GM12878 (cell line): ENCODE measurements at regions not wholly inside any gene's neighbourhood (a gene's known extent, or its start where the extent isn't known, plus 50 kb on each side); places are given as distances from the start of the nearest gene placed in this dataset.

Source experiments
- ATAC-seq: fragments of 200-7000 bp; cut with Tn5 transposase; 3 replicates; pipeline ENCODE4 v1.9.1; 2020; ENCODE audit warnings: mild to moderate bottlenecking, moderate library complexity
- BruUV-seq: library from RNA; stranded (reverse); fragments of 400-500 nt; replicated peaks from 2 replicates; lab custom pipeline; 2021; lab: Mats Ljungman, UMichigan
- CTCF ChIA-PET: fragments of 300-600 bp; sonication (Branson Sonifier 250); formaldehyde crosslinking; extraction: SDS; loops from one replicate; lab custom pipeline; 2021; ENCODE audit warnings: inconsistent platforms; lab: Yijun Ruan, JAX
- POLR2A ChIA-PET: fragments of 350-600 bp; formaldehyde crosslinking; extraction: SDS; loops from one replicate; lab custom pipeline; 2021; ENCODE audit warnings: inconsistent platforms; lab: Charles Lee
- RAD21 ChIA-PET: fragments of 300-600 bp; sonication (Branson Sonifier 250); formaldehyde crosslinking; loops from one replicate; lab custom pipeline; 2023; ENCODE audit warnings: antibody characterized with exemption; ENCODE audit not compliant: unreplicated experiment; lab: Charles Lee
- SMC1A ChIA-PET: fragments of 300-600 bp; sonication (Branson Sonifier 250); formaldehyde crosslinking; loops from one replicate; lab custom pipeline; 2023; ENCODE audit not compliant: unreplicated experiment, uncharacterized antibody; lab: Charles Lee
- DNase-seq: peaks from one replicate; pipeline ENCODE4 v3.0.0-alpha.2; 2011; ENCODE audit warnings: low read depth, low spot score
- FAIRE-seq: peaks from 3 replicates; lab custom pipeline; 2011; peaks lifted over from hg19 to GRCh38; lab: Jason Lieb, UNC
- H2AFZ ChIP-seq: 2 replicates; pipeline ENCODE4 v1.6.0; 2011; ENCODE audit warnings: low read depth, low read length, control low read depth; ENCODE audit not compliant: control insufficient read depth
- H3K27ac ChIP-seq: 2 replicates; pipeline ENCODE4 v1.5.1; 2011; ENCODE audit warnings: control low read depth; ENCODE audit not compliant: control insufficient read depth, insufficient read depth
- H3K27me3 ChIP-seq, 2 experiments: replicated peaks in 1 of 2; 2 replicates each; pipeline versions ENCODE4 v1.6.0 to v1.6.1; 2011; ENCODE audit warnings: low read length in 1 of 2; ENCODE audit not compliant: control insufficient read depth in 2 of 2, insufficient read depth in 2 of 2
- H3K36me3 ChIP-seq, 2 experiments: 2 replicates each; pipeline ENCODE4 v1.5.1; 2011; ENCODE audit warnings: low read length in 1 of 2; ENCODE audit not compliant: control insufficient read depth in 2 of 2, insufficient read depth in 2 of 2
- H3K4me1 ChIP-seq: 2 replicates; pipeline ENCODE4 v1.6.1; 2011; ENCODE audit warnings: mild to moderate bottlenecking, low read length, moderate library complexity, mixed read lengths; ENCODE audit not compliant: control insufficient read depth, insufficient read depth
- H3K4me2 ChIP-seq: 2 replicates; pipeline ENCODE4 v1.6.0; 2011; ENCODE audit warnings: control low read depth; ENCODE audit not compliant: control insufficient read depth, insufficient read depth
- H3K4me3 ChIP-seq: fragments of 200-600 bp; sonication (generic); 2 replicates; pipeline ENCODE4 v1.5.1; 2016
- H3K79me2 ChIP-seq: 2 replicates; pipeline ENCODE4 v1.6.0; 2011; ENCODE audit warnings: low read length; ENCODE audit not compliant: control insufficient read depth, insufficient read depth
- H3K9ac ChIP-seq: 2 replicates; pipeline ENCODE4 v1.8.0; 2011; ENCODE audit warnings: low read length, control low read depth, mixed read lengths; ENCODE audit not compliant: control insufficient read depth, insufficient read depth
- H3K9me3 ChIP-seq: replicated peaks from 3 replicates; pipeline ENCODE4 v1.5.1; 2011; ENCODE audit warnings: mild to moderate bottlenecking, low read length; ENCODE audit not compliant: control insufficient read depth, insufficient read depth
- H4K20me1 ChIP-seq: 2 replicates; pipeline ENCODE4 v1.6.0; 2011; ENCODE audit not compliant: control insufficient read depth, insufficient read depth
- CHD4 ChIP-seq: fragments of 200-600 bp; sonication (generic); IDR thresholded peaks from 2 replicates; pipeline ENCODE4 v1.6.1; 2016; ENCODE audit warnings: mild to moderate bottlenecking
- HDAC6 ChIP-seq: fragments of 200-600 bp; sonication (generic); IDR thresholded peaks from one replicate; pipeline ENCODE4 v1.8.0; 2017; ENCODE audit warnings: antibody characterized with exemption; ENCODE audit not compliant: unreplicated experiment
- MEF2B ChIP-seq: fragments of 450-650 bp; IDR thresholded peaks from 2 replicates; pipeline ENCODE4 v1.6.1; 2018; ENCODE audit warnings: mild to moderate bottlenecking, moderate library complexity; ENCODE audit not compliant: partially characterized antibody, poor library complexity, severe bottlenecking
- MXI1 ChIP-seq: fragments of 150-350 bp; IDR thresholded peaks from 2 replicates; pipeline ENCODE4 v1.6.1; 2011; ENCODE audit warnings: low read depth, mild to moderate bottlenecking, inconsistent platforms, low read length, improper control_type of control experiment
- RAD51 ChIP-seq: fragments of 450-650 bp; IDR thresholded peaks from 2 replicates; pipeline ENCODE4 v1.6.1; 2016; ENCODE audit warnings: moderate library complexity, mild to moderate bottlenecking, inconsistent platforms
- RUNX3 ChIP-seq: IDR thresholded peaks from 2 replicates; pipeline ENCODE4 v1.6.1; 2012; ENCODE audit warnings: low read length, inconsistent platforms
- YBX1 ChIP-seq: fragments of 450-650 bp; IDR thresholded peaks from 2 replicates; pipeline ENCODE4 v1.6.1; 2016; ENCODE audit warnings: antibody characterized with exemption
- ZNF217 ChIP-seq: fragments of 450-650 bp; IDR thresholded peaks from 2 replicates; pipeline ENCODE4 v1.6.1; 2017; ENCODE audit warnings: antibody characterized with exemption, mild to moderate bottlenecking
- WGBS: methylation state at CpG from one replicate; pipeline ENCODE4 v1.1.6; 2016; ENCODE audit warnings: low lambda C conversion rate; ENCODE audit not compliant: insufficient replicate concordance, insufficient coverage; ENCODE audit errors: missing lambda C conversion rate; 5-methylcytosine and 5-hydroxymethylcytosine counted together
- in situ Hi-C: fragments of 300-500 bp; cut with MboI; formaldehyde crosslinking; loops from 9 replicates; pipeline ENCODE4 v1.14.3; 2018; ENCODE audit warnings: mixed read lengths
- intact Hi-C: fragments of 100-400 bp; cut with micrococcal nuclease; formaldehyde crosslinking; loops from one replicate; pipeline ENCODE4 v1.14.2; 2022; ENCODE audit not compliant: unreplicated experiment
- TF ChIP-seq, protein P1 (sequence below): IDR thresholded peaks from 2 replicates; pipeline ENCODE4 v1.6.1; 2012; ENCODE audit warnings: mild to moderate bottlenecking, low read depth, low read length
- TF ChIP-seq, protein P2 (sequence below): fragments of 450-650 bp; IDR thresholded peaks from 2 replicates; pipeline ENCODE4 v1.6.1; 2017; ENCODE audit warnings: mild to moderate bottlenecking, moderate library complexity

DNA sequence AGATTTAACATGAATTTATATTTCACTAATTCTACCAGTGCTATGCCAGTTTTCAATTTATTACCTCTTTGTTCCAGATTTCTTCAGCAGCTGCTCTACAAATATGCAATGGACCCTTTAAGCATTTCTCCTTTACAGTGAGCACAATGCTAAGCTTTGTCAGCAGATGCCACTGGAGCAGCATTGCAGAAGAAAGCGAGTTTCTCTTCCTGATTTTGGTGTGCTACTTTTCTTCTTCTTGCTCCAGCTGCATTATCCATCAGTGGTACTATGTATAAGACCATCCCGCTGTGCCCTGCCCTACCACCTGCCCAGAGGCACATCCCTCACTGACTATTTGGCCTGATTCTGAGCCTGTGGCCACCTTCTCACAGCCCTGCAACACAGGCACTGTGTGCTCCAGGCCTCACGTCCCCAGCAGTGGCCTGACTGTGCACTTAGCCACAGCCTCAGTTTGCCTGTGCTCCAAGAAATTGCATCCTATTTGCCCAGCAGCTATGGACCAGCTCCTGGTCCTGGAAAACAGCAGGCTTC lies 84.1 kb downstream of the TNFAIP3 start (continued):
- no peak for TF ChIP-seq ZNF217

DNA sequence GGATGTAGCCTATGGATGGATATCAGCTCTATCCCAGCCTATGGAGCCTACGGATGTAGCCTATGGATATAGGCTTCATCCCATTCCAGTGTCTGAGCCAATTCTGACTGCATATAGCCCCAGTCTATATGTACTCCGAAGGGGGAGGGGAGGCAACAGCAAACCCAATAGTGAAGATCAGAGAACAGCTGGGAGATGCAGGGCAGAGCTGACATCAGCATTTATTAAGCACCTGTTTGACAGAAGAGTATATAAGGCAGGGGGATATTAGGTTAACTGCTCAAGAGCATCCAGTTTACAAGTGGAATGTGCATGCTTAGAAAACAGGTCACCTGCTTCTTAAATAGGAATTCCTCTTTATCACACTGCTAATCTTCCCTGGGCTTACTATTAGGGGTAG lies 85.2 kb downstream of the TNFAIP3 start:
- DNase-seq, result no peak
- 97% methylated on average over 2 of the region's 2 CpGs for WGBS
- TF ChIP-seq MEF2B (no peak), HDAC6 (no peak), CHD4 (no peak), RAD51 (no peak), RUNX3 (no peak), YBX1 (no peak), MXI1 (no peak)
- TF ChIP-seq, protein P1, sequence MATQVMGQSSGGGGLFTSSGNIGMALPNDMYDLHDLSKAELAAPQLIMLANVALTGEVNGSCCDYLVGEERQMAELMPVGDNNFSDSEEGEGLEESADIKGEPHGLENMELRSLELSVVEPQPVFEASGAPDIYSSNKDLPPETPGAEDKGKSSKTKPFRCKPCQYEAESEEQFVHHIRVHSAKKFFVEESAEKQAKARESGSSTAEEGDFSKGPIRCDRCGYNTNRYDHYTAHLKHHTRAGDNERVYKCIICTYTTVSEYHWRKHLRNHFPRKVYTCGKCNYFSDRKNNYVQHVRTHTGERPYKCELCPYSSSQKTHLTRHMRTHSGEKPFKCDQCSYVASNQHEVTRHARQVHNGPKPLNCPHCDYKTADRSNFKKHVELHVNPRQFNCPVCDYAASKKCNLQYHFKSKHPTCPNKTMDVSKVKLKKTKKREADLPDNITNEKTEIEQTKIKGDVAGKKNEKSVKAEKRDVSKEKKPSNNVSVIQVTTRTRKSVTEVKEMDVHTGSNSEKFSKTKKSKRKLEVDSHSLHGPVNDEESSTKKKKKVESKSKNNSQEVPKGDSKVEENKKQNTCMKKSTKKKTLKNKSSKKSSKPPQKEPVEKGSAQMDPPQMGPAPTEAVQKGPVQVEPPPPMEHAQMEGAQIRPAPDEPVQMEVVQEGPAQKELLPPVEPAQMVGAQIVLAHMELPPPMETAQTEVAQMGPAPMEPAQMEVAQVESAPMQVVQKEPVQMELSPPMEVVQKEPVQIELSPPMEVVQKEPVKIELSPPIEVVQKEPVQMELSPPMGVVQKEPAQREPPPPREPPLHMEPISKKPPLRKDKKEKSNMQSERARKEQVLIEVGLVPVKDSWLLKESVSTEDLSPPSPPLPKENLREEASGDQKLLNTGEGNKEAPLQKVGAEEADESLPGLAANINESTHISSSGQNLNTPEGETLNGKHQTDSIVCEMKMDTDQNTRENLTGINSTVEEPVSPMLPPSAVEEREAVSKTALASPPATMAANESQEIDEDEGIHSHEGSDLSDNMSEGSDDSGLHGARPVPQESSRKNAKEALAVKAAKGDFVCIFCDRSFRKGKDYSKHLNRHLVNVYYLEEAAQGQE, result no peak
- TF ChIP-seq, protein P2, sequence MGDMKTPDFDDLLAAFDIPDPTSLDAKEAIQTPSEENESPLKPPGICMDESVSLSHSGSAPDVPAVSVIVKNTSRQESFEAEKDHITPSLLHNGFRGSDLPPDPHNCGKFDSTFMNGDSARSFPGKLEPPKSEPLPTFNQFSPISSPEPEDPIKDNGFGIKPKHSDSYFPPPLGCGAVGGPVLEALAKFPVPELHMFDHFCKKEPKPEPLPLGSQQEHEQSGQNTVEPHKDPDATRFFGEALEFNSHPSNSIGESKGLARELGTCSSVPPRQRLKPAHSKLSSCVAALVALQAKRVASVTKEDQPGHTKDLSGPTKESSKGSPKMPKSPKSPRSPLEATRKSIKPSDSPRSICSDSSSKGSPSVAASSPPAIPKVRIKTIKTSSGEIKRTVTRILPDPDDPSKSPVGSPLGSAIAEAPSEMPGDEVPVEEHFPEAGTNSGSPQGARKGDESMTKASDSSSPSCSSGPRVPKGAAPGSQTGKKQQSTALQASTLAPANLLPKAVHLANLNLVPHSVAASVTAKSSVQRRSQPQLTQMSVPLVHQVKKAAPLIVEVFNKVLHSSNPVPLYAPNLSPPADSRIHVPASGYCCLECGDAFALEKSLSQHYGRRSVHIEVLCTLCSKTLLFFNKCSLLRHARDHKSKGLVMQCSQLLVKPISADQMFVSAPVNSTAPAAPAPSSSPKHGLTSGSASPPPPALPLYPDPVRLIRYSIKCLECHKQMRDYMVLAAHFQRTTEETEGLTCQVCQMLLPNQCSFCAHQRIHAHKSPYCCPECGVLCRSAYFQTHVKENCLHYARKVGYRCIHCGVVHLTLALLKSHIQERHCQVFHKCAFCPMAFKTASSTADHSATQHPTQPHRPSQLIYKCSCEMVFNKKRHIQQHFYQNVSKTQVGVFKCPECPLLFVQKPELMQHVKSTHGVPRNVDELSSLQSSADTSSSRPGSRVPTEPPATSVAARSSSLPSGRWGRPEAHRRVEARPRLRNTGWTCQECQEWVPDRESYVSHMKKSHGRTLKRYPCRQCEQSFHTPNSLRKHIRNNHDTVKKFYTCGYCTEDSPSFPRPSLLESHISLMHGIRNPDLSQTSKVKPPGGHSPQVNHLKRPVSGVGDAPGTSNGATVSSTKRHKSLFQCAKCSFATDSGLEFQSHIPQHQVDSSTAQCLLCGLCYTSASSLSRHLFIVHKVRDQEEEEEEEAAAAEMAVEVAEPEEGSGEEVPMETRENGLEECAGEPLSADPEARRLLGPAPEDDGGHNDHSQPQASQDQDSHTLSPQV, result no peak
- BruUV-seq, result no TSS peak
- no peak overlapping the region for H3K4me3 ChIP-seq
- H3K27ac ChIP-seq, result no peak overlapping the region
- ATAC-seq, result no peak
- H3K36me3 ChIP-seq, result no peaks in the 10 kb centered on the region
- no peak overlapping the region for H3K4me2 ChIP-seq
- no peak overlapping the region for H3K9ac ChIP-seq
- H3K9me3 ChIP-seq, result no peaks in the 10 kb centered on the region
- H4K20me1 ChIP-seq, result no peaks in the 10 kb centered on the region
- H3K27me3 ChIP-seq, result no peaks in the 10 kb centered on the region
- ChIA-PET SMC1A (interaction anchor here (0.6 to 34.9 kb wide), 11 partner anchors 8 to 244 kb away, joined by 3 to 1237 read pairs (median 6); partner anchors contain the start of gene TNFAIP3), RAD21 (interaction anchor here (0.6 to 19.0 kb wide), 12 partner anchors 11 to 252 kb away, joined by 3 to 774 read pairs (median 10); partner anchors contain the start of gene TNFAIP3), POLR2A (interaction anchor here (1.1 to 2.5 kb wide), 3 partner anchors 11 to 79 kb away, joined by 4 to 7 read pairs (median 4); no protein-coding TSS in a partner anchor), CTCF (interaction anchor here (0.5 to 16.7 kb wide), 12 partner anchors 11 to 609 kb away, joined by 3 to 712 read pairs (median 11); partner anchors contain the start of gene TNFAIP3)
- H3K4me1 ChIP-seq, result peaks cover 27% of the 10 kb centered on the region
- H3K79me2 ChIP-seq, result no peaks in the 10 kb centered on the region
- intact Hi-C loops, result no loop called here
- no peak overlapping the region for H2AFZ ChIP-seq
- FAIRE-seq, result no peak
- in situ Hi-C loops, result no loop called here
